Esophagus squamous epithelium (tissue), 4 donors: ENCODE measurements at regions not wholly inside any gene's neighbourhood (a gene's known extent, or its start where the extent isn't known, plus 50 kb on each side); places are given as distances from the start of the nearest gene placed in this dataset.

Source experiments
- POLR2A ChIP-seq, 4 donors: fragments of 450-650 bp; IDR thresholded peaks; one replicate each; pipeline ENCODE4 v1.6.1; 2017; ENCODE audit warnings: antibody characterized with exemption in 4 of 4, mild to moderate bottlenecking in 4 of 4, moderate library complexity in 3 of 4
- TF ChIP-seq, protein P1 (sequence below), 6 experiments: fragments of 450-650 bp in 4 of 6; fragments of 200-600 bp in 2 of 6; sonication (generic) in 2 of 6; IDR thresholded peaks; one replicate each; pipeline ENCODE4 v1.5.1; 2016 to 2019; ENCODE audit warnings: antibody characterized with exemption in 6 of 6, mild to moderate bottlenecking in 4 of 6, moderate library complexity in 4 of 6

- TF ChIP-seq, protein P1, sequence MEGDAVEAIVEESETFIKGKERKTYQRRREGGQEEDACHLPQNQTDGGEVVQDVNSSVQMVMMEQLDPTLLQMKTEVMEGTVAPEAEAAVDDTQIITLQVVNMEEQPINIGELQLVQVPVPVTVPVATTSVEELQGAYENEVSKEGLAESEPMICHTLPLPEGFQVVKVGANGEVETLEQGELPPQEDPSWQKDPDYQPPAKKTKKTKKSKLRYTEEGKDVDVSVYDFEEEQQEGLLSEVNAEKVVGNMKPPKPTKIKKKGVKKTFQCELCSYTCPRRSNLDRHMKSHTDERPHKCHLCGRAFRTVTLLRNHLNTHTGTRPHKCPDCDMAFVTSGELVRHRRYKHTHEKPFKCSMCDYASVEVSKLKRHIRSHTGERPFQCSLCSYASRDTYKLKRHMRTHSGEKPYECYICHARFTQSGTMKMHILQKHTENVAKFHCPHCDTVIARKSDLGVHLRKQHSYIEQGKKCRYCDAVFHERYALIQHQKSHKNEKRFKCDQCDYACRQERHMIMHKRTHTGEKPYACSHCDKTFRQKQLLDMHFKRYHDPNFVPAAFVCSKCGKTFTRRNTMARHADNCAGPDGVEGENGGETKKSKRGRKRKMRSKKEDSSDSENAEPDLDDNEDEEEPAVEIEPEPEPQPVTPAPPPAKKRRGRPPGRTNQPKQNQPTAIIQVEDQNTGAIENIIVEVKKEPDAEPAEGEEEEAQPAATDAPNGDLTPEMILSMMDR (IDR thresholded peaks at IDR 0.05): no peak
- TF ChIP-seq POLR2A (IDR thresholded peaks at IDR 0.05): no peak
These were observed 332.2 kb downstream of the DUSP6 start for GRCh38 chr12:89020121-89020480.
